OCI-LY7 (cell line): ENCODE measurements at regions not wholly inside any gene's neighbourhood (a gene's known extent, or its start where the extent isn't known, plus 50 kb on each side); places are given as distances from the start of the nearest gene placed in this dataset.

Experiments
- BruUV-seq: library from RNA; stranded (reverse); fragments of 400-500 nt; replicated peaks from 2 replicates; lab custom pipeline; 2021; lab: Mats Ljungman, UMichigan
- CTCF ChIA-PET: fragments of 300-600 bp; sonication (Branson Sonifier 250); formaldehyde crosslinking; loops from one replicate; lab custom pipeline; 2022; ENCODE audit warnings: antibody characterized with exemption; ENCODE audit not compliant: unreplicated experiment; lab: Charles Lee
- POLR2A ChIA-PET: fragments of 300-600 bp; sonication (Branson Sonifier 250); formaldehyde crosslinking; loops from one replicate; lab custom pipeline; 2022; ENCODE audit warnings: antibody characterized with exemption; lab: Charles Lee
- DNase-seq: peaks from one replicate; pipeline ENCODE4 v3.0.0-alpha.2; 2015; ENCODE audit warnings: low spot score
- H2AFZ ChIP-seq: fragments of 200-600 bp; sonication (generic), shearing (Covaris generic); 2 replicates; pipeline ENCODE4 v1.6.1; 2014; ENCODE audit warnings: mild to moderate bottlenecking, antibody characterized with exemption, low read length, moderate library complexity
- H3K27ac ChIP-seq: fragments of 200-600 bp; sonication (generic); 2 replicates; pipeline ENCODE4 v1.5.1; 2014; ENCODE audit warnings: mixed run types, low read depth, mild to moderate bottlenecking, moderate library complexity, low read length, inconsistent platforms; ENCODE audit not compliant: poor library complexity, severe bottlenecking
- H3K36me3 ChIP-seq: fragments of 200-600 bp; sonication (generic); 2 replicates; pipeline ENCODE4 v1.6.1; 2014; ENCODE audit warnings: mild to moderate bottlenecking, antibody characterized with exemption, low read length, moderate library complexity, mixed read lengths; ENCODE audit not compliant: insufficient read depth
- H3K4me1 ChIP-seq: fragments of 200-600 bp; sonication (generic); 2 replicates; pipeline ENCODE4 v1.5.1; 2014; ENCODE audit warnings: mild to moderate bottlenecking, low read length; ENCODE audit not compliant: insufficient read depth, poor library complexity, severe bottlenecking
- H3K4me2 ChIP-seq: fragments of 200-600 bp; sonication (generic); 2 replicates; pipeline ENCODE4 v1.6.1; 2014; ENCODE audit warnings: mild to moderate bottlenecking, low read length
- H3K4me3 ChIP-seq: fragments of 200-600 bp; sonication (generic); 2 replicates; pipeline ENCODE4 v1.5.1; 2014; ENCODE audit warnings: mild to moderate bottlenecking, low read depth, low read length; ENCODE audit not compliant: poor library complexity, severe bottlenecking
- H3K79me2 ChIP-seq: fragments of 200-600 bp; sonication (generic); 2 replicates; pipeline ENCODE4 v1.6.1; 2016; ENCODE audit warnings: low read depth, mild to moderate bottlenecking, low read length, moderate library complexity, mixed read lengths; ENCODE audit not compliant: insufficient read depth
- H3K9me2 ChIP-seq: fragments of 200-600 bp; sonication (generic); 2 replicates; pipeline ENCODE4 v1.6.1; 2016; ENCODE audit warnings: mild to moderate bottlenecking, low read length, mixed read lengths; ENCODE audit not compliant: insufficient read depth
- H3K9me3 ChIP-seq: fragments of 200-600 bp; sonication (generic); 2 replicates; pipeline ENCODE4 v1.6.1; 2014; ENCODE audit warnings: mild to moderate bottlenecking, mixed run types, low read length, mixed read lengths
- H4K20me1 ChIP-seq: fragments of 200-600 bp; sonication (generic); 2 replicates; pipeline ENCODE4 v1.6.1; 2014; ENCODE audit warnings: mild to moderate bottlenecking, antibody characterized with exemption, low read length, moderate library complexity, mixed read lengths; ENCODE audit not compliant: insufficient read depth
- EZH2phosphoT487 ChIP-seq: fragments of 200-600 bp; sonication (generic); IDR thresholded peaks from 2 replicates; pipeline ENCODE4 v1.6.1; 2018; ENCODE audit warnings: low read depth, borderline replicate concordance, mild to moderate bottlenecking, mixed run types, antibody characterized with exemption, low read length, moderate library complexity, mixed read lengths
- intact Hi-C: fragments of 100-400 bp; cut with micrococcal nuclease; formaldehyde crosslinking; loops from one replicate; pipeline ENCODE4 v1.10.0; 2022; ENCODE audit not compliant: unreplicated experiment
- TF ChIP-seq, protein P1 (sequence below): fragments of 200-600 bp; sonication (generic); conservative IDR thresholded peaks from 2 replicates; pipeline ENCODE4 v1.5.1; 2014; ENCODE audit warnings: mild to moderate bottlenecking, antibody characterized with exemption, low read length, moderate library complexity, mixed read lengths

DNA sequence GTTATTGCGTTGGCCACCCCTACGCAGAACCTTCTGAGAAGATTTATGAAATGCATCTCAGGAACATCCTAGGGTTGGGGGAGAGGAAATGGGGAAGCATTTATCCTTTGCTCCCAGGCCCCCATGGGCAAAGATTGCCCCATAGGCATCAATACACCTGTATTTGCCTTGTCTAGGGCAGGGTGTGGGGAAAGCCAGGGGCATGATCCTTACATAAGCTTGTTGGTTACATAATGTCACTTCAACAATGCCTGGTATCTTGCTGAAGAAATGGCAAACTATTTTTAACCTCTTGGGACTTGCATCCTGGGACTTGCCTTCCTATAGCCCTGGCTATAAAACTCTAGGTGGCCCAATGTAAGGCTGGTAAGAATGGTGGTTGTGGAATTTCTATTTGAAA, 53.9 kb upstream of the SPRED2 start:
- ChIA-PET CTCF (no interaction called here), POLR2A (no interaction called here)
- Histone ChIP-seq H4K20me1 (no peaks in the 10 kb centered on the region), H3K36me3 (no peaks in the 10 kb centered on the region), H3K79me2 (no peaks in the 10 kb centered on the region), H3K9me2 (no peaks in the 10 kb centered on the region), H3K4me3 (no peak overlapping the region), H2AFZ (no peak overlapping the region), H3K27ac (no peak overlapping the region), H3K9me3 (no peaks in the 10 kb centered on the region), H3K4me2 (no peak overlapping the region), H3K4me1 (no peaks in the 10 kb centered on the region)
- no TSS peak for BruUV-seq
- intact Hi-C loops = loop anchor here (5.0 kb wide), 1 partner anchor 34 kb away; no protein-coding TSS in a partner anchor
- no peak for DNase-seq
- TF ChIP-seq EZH2phosphoT487 = no peak

DNA sequence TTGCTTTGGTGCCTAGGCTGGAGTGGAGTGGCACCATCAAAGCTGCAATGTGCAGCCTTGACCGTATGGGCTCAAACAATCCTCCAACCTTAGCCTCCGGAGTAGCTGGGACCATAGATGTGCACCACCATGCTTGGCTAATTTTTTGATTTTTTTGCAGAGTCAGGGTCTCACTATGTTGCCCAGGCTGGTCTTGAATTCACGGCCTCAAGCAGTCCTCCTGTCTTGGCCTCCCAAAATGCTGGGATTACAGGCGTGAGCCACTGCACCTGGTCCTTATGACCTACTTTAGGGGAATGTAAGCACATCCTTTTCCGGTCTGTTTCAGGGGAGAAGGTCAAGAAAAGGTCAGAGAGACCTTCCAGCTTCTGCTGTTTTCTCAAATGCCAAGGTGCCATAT, 53.4 kb upstream of the SPRED2 start:
- H3K79me2 ChIP-seq = no peaks in the 10 kb centered on the region
- no peak overlapping the region for H3K4me2 ChIP-seq
- ChIA-PET CTCF (no interaction called here), POLR2A (no interaction called here)
- H2AFZ ChIP-seq = no peak overlapping the region
- no peaks in the 10 kb centered on the region for H3K9me2 ChIP-seq
- no peaks in the 10 kb centered on the region for H3K9me3 ChIP-seq
- H4K20me1 ChIP-seq = no peaks in the 10 kb centered on the region
- DNase-seq = no peak
- BruUV-seq = no TSS peak
- TF ChIP-seq, protein P1, sequence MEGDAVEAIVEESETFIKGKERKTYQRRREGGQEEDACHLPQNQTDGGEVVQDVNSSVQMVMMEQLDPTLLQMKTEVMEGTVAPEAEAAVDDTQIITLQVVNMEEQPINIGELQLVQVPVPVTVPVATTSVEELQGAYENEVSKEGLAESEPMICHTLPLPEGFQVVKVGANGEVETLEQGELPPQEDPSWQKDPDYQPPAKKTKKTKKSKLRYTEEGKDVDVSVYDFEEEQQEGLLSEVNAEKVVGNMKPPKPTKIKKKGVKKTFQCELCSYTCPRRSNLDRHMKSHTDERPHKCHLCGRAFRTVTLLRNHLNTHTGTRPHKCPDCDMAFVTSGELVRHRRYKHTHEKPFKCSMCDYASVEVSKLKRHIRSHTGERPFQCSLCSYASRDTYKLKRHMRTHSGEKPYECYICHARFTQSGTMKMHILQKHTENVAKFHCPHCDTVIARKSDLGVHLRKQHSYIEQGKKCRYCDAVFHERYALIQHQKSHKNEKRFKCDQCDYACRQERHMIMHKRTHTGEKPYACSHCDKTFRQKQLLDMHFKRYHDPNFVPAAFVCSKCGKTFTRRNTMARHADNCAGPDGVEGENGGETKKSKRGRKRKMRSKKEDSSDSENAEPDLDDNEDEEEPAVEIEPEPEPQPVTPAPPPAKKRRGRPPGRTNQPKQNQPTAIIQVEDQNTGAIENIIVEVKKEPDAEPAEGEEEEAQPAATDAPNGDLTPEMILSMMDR = no peak
- TF ChIP-seq EZH2phosphoT487 = no peak
- no peaks in the 10 kb centered on the region for H3K4me1 ChIP-seq
- no peak overlapping the region for H3K4me3 ChIP-seq
- intact Hi-C loops = loop anchor here (5.0 kb wide), 1 partner anchor 34 kb away; no protein-coding TSS in a partner anchor
- H3K36me3 ChIP-seq = no peaks in the 10 kb centered on the region
- H3K27ac ChIP-seq = no peak overlapping the region

DNA sequence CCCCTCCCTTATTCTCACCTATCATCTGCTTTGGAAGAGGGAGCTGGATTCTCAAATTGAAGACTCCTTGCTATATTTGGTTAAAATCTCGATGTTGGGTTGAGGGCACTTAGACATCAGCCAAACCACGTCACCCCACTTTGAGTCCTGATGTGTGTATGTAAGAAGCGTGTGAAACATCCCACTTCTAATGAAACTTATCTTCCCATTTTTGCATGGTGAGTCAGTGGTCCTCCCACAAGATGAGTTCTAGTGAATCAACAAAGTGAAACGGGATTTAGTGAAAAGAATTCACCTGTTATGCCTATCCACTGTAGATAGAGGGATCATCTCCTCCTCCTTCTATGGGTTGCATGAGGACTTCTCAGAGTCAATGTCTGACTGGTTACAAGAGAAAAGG, 51.4 kb upstream of the SPRED2 start:
- ChIA-PET CTCF (no interaction called here), POLR2A (interaction anchor here (1.3 kb wide), 1 partner anchor 42 kb away, joined by 4 read pairs; no protein-coding TSS in a partner anchor)
- Histone ChIP-seq H3K27ac (no peak overlapping the region), H3K79me2 (no peaks in the 10 kb centered on the region), H3K9me2 (no peaks in the 10 kb centered on the region), H3K4me2 (no peak overlapping the region), H3K4me1 (no peaks in the 10 kb centered on the region), H2AFZ (no peak overlapping the region), H4K20me1 (no peaks in the 10 kb centered on the region), H3K9me3 (no peaks in the 10 kb centered on the region), H3K36me3 (no peaks in the 10 kb centered on the region), H3K4me3 (no peak overlapping the region)
- BruUV-seq = no TSS peak
- intact Hi-C loops = no loop called here
- no peak for DNase-seq
- no peak for TF ChIP-seq EZH2phosphoT487
- TF ChIP-seq, protein P1 = no peak
